GM13976 (cell line): ENCODE measurements at regions not wholly inside any gene's neighbourhood (a gene's known extent, or its start where the extent isn't known, plus 50 kb on each side); places are given as distances from the start of the nearest gene placed in this dataset.
A peak's percentile ranks its signal among the peaks of the same experiment; 100 is the strongest.

ENCODE experiments used
- DNase-seq: peaks from one replicate; pipeline ENCODE4 v3.0.0; 2012; ENCODE audit warnings: low spot score
- CTCF ChIP-seq: IDR thresholded peaks from 2 replicates; pipeline ENCODE4 v1.5.1; 2012; ENCODE audit warnings: borderline replicate concordance, mild to moderate bottlenecking; ENCODE audit not compliant: insufficient read depth; ENCODE audit errors: extremely low read depth, missing control alignments, control extremely low read depth
- in situ Hi-C: fragments of 300-500 bp; cut with MboI; formaldehyde crosslinking; loops from one replicate; pipeline ENCODE4 v1.12.0; 2022; ENCODE audit warnings: low sequenced_read_pairs, mixed read lengths, inconsistent platforms; ENCODE audit not compliant: unreplicated experiment

GRCh38 chr9:28774433-28775235, 1201.4 kb upstream of the C9orf72 start:
- peak; percentile 16 for DNase-seq
- in situ Hi-C loops, result no loop called here
- peak; percentile 39 for TF ChIP-seq CTCF

GRCh38 chr9:28779243-28779642, 1206.0 kb upstream of the C9orf72 start:
- in situ Hi-C loops, result no loop called here
- TF ChIP-seq CTCF, result no peak
- DNase-seq, result no peak

GRCh38 chr9:28781481-28781880, 1208.2 kb upstream of the C9orf72 start:
- in situ Hi-C loops, result no loop called here
- TF ChIP-seq CTCF, result no peak
- no peak for DNase-seq

GRCh38 chr9:28782630-28783029, 1209.3 kb upstream of the C9orf72 start:
- no peak for TF ChIP-seq CTCF
- DNase-seq, result no peak
- in situ Hi-C loops, result no loop called here

- in situ Hi-C loops, result no loop called here
- no peak for TF ChIP-seq CTCF
- DNase-seq, result no peak
These were observed 1219.4 kb upstream of the C9orf72 start for GRCh38 chr9:28792716-28793115.

- DNase-seq, result no peak
- TF ChIP-seq CTCF, result no peak
- in situ Hi-C loops, result no loop called here
These were observed 1226.6 kb upstream of the C9orf72 start for GRCh38 chr9:28799876-28800275.
